ENCODE measurements at regions not wholly inside any gene's neighbourhood (a gene's known extent, or its start where the extent isn't known, plus 50 kb on each side); places are given as distances from the start of the nearest gene placed in this dataset.

DNA sequence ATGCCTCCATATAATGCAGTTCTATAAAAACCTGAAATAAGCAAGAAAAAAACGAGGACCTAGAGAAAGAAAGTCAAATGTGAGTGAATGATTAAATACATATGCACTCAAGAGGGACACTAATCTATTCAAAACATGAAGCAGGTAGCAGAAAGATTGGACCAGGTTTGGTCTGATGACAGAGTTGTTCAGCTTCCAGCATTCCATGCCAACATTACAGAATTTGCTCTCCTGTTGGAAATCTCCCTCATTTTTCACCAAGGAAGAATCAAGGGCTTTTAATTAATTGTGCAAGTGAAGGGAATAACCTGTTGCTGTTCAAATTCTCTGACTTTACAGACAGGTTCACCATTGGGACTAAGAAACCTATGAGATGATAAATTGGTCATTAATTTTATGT is 379.0 kb upstream of the RASGEF1B start:
- intact Hi-C loops (cut with micrococcal nuclease; ENCODE audit: unreplicated experiment), result no loop called here
- Histone ChIP-seq H3K4me1 (peaks cover 14% of the 10 kb centered on the region), H3K27me3 (replicated peaks; ENCODE audit: control insufficient read depth, insufficient read depth, low read length) (no peaks in the 10 kb centered on the region), H3K4me3 (ENCODE audit: low read depth, low read length) (no peak overlapping the region), H3K36me3 (ENCODE audit: control insufficient read depth, insufficient read depth, low read length) (no peaks in the 10 kb centered on the region), H3K9me3 (peaks cover 13% of the 10 kb centered on the region; the same call in 1 of the 2 replicates)
- no peak overlapping the region for H3K27ac Mint-ChIP-seq (ENCODE audit: unreplicated experiment)
- peaks cover 9% of the 10 kb centered on the region for H3K4me1 Mint-ChIP-seq (ENCODE audit: low read depth, unreplicated experiment)
- ChIA-PET POLR2A (no interaction called here), CTCF (no interaction called here)
- no peak overlapping the region for H3K4me3 Mint-ChIP-seq (ENCODE audit: unreplicated experiment)
- H3K9me3 Mint-ChIP-seq (ENCODE audit: unreplicated experiment), result peaks cover 50% of the 10 kb centered on the region
- BruUV-seq (replicated peaks), result no TSS peak
- TF ChIP-seq, protein P1, sequence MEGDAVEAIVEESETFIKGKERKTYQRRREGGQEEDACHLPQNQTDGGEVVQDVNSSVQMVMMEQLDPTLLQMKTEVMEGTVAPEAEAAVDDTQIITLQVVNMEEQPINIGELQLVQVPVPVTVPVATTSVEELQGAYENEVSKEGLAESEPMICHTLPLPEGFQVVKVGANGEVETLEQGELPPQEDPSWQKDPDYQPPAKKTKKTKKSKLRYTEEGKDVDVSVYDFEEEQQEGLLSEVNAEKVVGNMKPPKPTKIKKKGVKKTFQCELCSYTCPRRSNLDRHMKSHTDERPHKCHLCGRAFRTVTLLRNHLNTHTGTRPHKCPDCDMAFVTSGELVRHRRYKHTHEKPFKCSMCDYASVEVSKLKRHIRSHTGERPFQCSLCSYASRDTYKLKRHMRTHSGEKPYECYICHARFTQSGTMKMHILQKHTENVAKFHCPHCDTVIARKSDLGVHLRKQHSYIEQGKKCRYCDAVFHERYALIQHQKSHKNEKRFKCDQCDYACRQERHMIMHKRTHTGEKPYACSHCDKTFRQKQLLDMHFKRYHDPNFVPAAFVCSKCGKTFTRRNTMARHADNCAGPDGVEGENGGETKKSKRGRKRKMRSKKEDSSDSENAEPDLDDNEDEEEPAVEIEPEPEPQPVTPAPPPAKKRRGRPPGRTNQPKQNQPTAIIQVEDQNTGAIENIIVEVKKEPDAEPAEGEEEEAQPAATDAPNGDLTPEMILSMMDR (IDR thresholded peaks at IDR 0.05; ENCODE audit: insufficient read depth in 1 of 2, low read depth in 1 of 2, low read length in 1 of 2, severe bottlenecking in 1 of 2, unreplicated experiment in 1 of 2), result no peak
- no peaks in the 10 kb centered on the region for H3K27me3 Mint-ChIP-seq (ENCODE audit: insufficient read depth, unreplicated experiment)
- peaks cover 8% of the 10 kb centered on the region for H3K36me3 Mint-ChIP-seq (ENCODE audit: insufficient read depth, unreplicated experiment)
- no peak for DNase-seq

DNA sequence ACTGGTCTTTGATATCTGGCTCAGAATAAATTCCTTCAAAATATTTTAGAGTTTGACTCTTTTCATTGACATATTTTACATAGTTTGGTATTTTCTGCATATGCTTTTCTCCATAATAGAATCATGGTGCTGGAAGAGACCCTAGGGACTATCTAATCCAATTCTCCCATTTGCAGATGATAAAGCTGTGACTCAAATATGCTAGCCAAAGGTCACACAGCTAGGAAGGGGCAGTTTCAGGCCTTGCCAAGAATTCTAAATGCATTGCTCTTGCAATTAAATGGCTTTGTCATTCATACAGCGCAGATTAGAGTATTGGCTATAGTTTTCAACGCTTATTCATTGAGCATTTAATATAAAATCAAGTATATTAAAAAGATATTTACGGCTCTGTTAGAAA is 374.1 kb upstream of the RASGEF1B start:
- peaks cover 3% of the 10 kb centered on the region; the same call in 1 of the 2 replicates for H3K9me3 ChIP-seq
- ChIA-PET CTCF (interaction anchor here (1.0 to 2.5 kb wide), 3 partner anchors 105 to 379 kb away, joined by 4 to 14 read pairs (median 7); no protein-coding TSS in a partner anchor), POLR2A (interaction anchor here (1.0 kb wide), 1 partner anchor 376 kb away, joined by 4 read pairs; no protein-coding TSS in a partner anchor)
- H3K4me3 ChIP-seq (ENCODE audit: low read depth, low read length), result no peak overlapping the region
- Mint-ChIP-seq H3K4me1 (ENCODE audit: low read depth, unreplicated experiment) (peaks cover 23% of the 10 kb centered on the region), H3K4me3 (ENCODE audit: unreplicated experiment) (peak overlapping the region; percentile 13), H3K36me3 (ENCODE audit: insufficient read depth, unreplicated experiment) (no peaks in the 10 kb centered on the region), H3K27me3 (ENCODE audit: insufficient read depth, unreplicated experiment) (no peaks in the 10 kb centered on the region), H3K27ac (ENCODE audit: unreplicated experiment) (peak overlapping the region; percentile 79), H3K9me3 (ENCODE audit: unreplicated experiment) (peaks cover 34% of the 10 kb centered on the region)
- H3K4me1 ChIP-seq, result peaks cover 36% of the 10 kb centered on the region
- H3K36me3 ChIP-seq (ENCODE audit: control insufficient read depth, insufficient read depth, low read length), result no peaks in the 10 kb centered on the region
- intact Hi-C loops (cut with micrococcal nuclease; ENCODE audit: unreplicated experiment), result loop anchor here (1.0 to 10.0 kb wide), 7 partner anchors 74 to 357 kb away; no protein-coding TSS in a partner anchor
- BruUV-seq (replicated peaks), result no TSS peak
- DNase-seq, result peak; percentile 4 to 38
- no peaks in the 10 kb centered on the region for H3K27me3 ChIP-seq (replicated peaks; ENCODE audit: control insufficient read depth, insufficient read depth, low read length)
- TF ChIP-seq, protein P1 (IDR thresholded peaks at IDR 0.05; ENCODE audit: insufficient read depth in 1 of 2, low read depth in 1 of 2, low read length in 1 of 2, severe bottlenecking in 1 of 2, unreplicated experiment in 1 of 2), result no peak

DNA sequence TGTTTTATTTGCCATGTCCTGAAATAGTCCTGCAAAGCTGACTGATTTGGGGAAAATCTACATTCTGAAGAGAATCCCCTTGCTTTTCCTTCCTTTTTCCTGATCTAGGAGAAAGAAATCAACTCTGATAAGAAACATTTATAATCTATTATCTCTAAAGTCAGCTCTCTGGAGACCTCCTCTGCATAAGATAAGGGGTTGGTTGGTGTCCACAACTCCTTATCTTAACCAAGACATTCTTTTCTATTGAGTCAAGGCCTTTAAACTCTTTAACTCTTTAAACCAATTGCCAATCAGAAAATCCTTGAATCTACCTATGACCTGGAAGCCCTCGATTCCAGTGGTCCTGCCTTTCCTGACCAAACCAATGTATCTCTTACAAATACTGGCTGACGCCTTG is 373.6 kb upstream of the RASGEF1B start:
- peak; percentile 36 to 41 for DNase-seq
- Mint-ChIP-seq H3K9me3 (ENCODE audit: unreplicated experiment) (peaks cover 37% of the 10 kb centered on the region), H3K4me3 (ENCODE audit: unreplicated experiment) (peak overlapping the region; percentile 13), H3K4me1 (ENCODE audit: low read depth, unreplicated experiment) (peaks cover 26% of the 10 kb centered on the region), H3K36me3 (ENCODE audit: insufficient read depth, unreplicated experiment) (no peaks in the 10 kb centered on the region), H3K27ac (ENCODE audit: unreplicated experiment) (peak overlapping the region; percentile 67), H3K27me3 (ENCODE audit: insufficient read depth, unreplicated experiment) (no peaks in the 10 kb centered on the region)
- TF ChIP-seq, protein P1 (IDR thresholded peaks at IDR 0.05; ENCODE audit: insufficient read depth in 1 of 2, low read depth in 1 of 2, low read length in 1 of 2, severe bottlenecking in 1 of 2, unreplicated experiment in 1 of 2), result no peak
- POLR2A ChIA-PET, result interaction anchor here (0.6 to 1.0 kb wide), 2 partner anchors 268 to 375 kb away, joined by 3 to 4 read pairs; no protein-coding TSS in a partner anchor
- intact Hi-C loops (cut with micrococcal nuclease; ENCODE audit: unreplicated experiment), result loop anchor here (1.0 to 10.0 kb wide), 7 partner anchors 74 to 357 kb away; no protein-coding TSS in a partner anchor
- Histone ChIP-seq H3K9me3 (peaks cover 3% of the 10 kb centered on the region; the same call in 1 of the 2 replicates), H3K4me1 (peaks cover 36% of the 10 kb centered on the region), H3K36me3 (ENCODE audit: control insufficient read depth, insufficient read depth, low read length) (no peaks in the 10 kb centered on the region), H3K4me3 (ENCODE audit: low read depth, low read length) (no peak overlapping the region), H3K27me3 (replicated peaks; ENCODE audit: control insufficient read depth, insufficient read depth, low read length) (no peaks in the 10 kb centered on the region)
- BruUV-seq (replicated peaks), result no TSS peak
- CTCF ChIA-PET, result interaction anchor here (1.0 to 2.5 kb wide), 5 partner anchors 61 to 378 kb away, joined by 3 to 16 read pairs (median 4); no protein-coding TSS in a partner anchor

All from Caco-2 (cell line).